GM23338 (cell line): ENCODE measurements at regions not wholly inside any gene's neighbourhood (a gene's known extent, or its start where the extent isn't known, plus 50 kb on each side); places are given as distances from the start of the nearest gene placed in this dataset.

ENCODE experiments used
- CREB1 ChIP-seq: fragments of 250-450 bp; sonication (Bioruptor Pico); IDR thresholded peaks from 2 replicates; pipeline ENCODE4 v1.5.0; 2020; ENCODE audit warnings: low read depth, mild to moderate bottlenecking, moderate library complexity
- EZH2 ChIP-seq: fragments of 200-600 bp; sonication (generic); IDR thresholded peaks from one replicate; pipeline ENCODE4 v1.8.0; 2017; ENCODE audit warnings: antibody characterized with exemption, mild to moderate bottlenecking, low read depth; ENCODE audit not compliant: unreplicated experiment
- EZH2phosphoT487 ChIP-seq: fragments of 200-600 bp; sonication (generic); IDR thresholded peaks from one replicate; pipeline ENCODE4 v1.8.1; 2018; ENCODE audit warnings: antibody characterized with exemption; ENCODE audit not compliant: unreplicated experiment
- JUNB ChIP-seq: IDR thresholded peaks from one replicate; pipeline ENCODE4 v1.6.1; 2016; ENCODE audit warnings: antibody characterized with exemption; ENCODE audit not compliant: unreplicated experiment
- NANOG ChIP-seq: IDR thresholded peaks from 2 replicates; pipeline ENCODE4 v1.6.1; 2016; ENCODE audit warnings: antibody characterized with exemption, borderline replicate concordance
- POLR2AphosphoS5 ChIP-seq: IDR thresholded peaks from 2 replicates; pipeline ENCODE4 v1.6.1; 2016; ENCODE audit warnings: antibody characterized with exemption, low read depth
- STAT1 ChIP-seq: IDR thresholded peaks from one replicate; pipeline ENCODE4 v1.6.1; 2016; ENCODE audit warnings: antibody characterized with exemption; ENCODE audit not compliant: unreplicated experiment
- ZNF114 ChIP-seq: fragments of 250-450 bp; sonication (Bioruptor Pico); IDR thresholded peaks from 2 replicates; pipeline ENCODE4 v1.5.0; 2020; ENCODE audit warnings: mild to moderate bottlenecking, moderate library complexity
- ZNF331 ChIP-seq: fragments of 250-450 bp; sonication (Bioruptor Pico); IDR thresholded peaks from 2 replicates; pipeline ENCODE4 v1.5.0; 2020; ENCODE audit warnings: low read depth, mild to moderate bottlenecking, moderate library complexity
- ZNF462 ChIP-seq: fragments of 250-450 bp; sonication (Bioruptor Pico); IDR thresholded peaks from 2 replicates; pipeline ENCODE4 v1.5.0; 2020; ENCODE audit warnings: mild to moderate bottlenecking, moderate library complexity
- TF ChIP-seq, protein P1 (sequence below): IDR thresholded peaks from 2 replicates; pipeline ENCODE4 v1.6.1; 2016; ENCODE audit warnings: antibody characterized with exemption
- TF ChIP-seq, protein P2 (sequence below), 2 experiments: fragments of 200-600 bp in 1 of 2; sonication (generic) in 1 of 2; conservative IDR thresholded peaks; 2 replicates each; pipeline versions ENCODE4 v1.5.1 to v1.6.1; 2016 to 2017; ENCODE audit warnings: antibody characterized with exemption in 2 of 2, low read depth in 2 of 2, mild to moderate bottlenecking in 2 of 2, moderate library complexity in 1 of 2

DNA sequence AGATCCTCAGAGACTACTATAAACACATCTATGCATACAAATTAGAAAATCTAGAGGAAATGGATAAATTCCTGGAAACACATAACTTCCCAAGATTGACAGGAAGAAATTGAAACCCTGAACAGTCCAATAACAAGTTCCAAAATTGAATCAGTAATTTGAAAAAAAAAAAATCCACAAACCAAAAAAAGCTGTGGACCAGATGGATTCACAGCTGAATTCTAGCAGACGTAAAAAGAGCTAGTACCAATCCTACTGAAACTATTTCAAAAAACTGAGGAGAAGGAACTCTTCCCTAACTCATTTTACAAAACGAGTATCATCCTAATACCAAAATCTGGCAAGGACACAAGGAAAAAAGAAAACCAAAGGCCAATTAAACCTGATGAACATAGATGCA lies 77.0 kb upstream of the FXR1 start (continued):
- TF ChIP-seq ZNF462 (CRISPR knock-in tag) (no peak), ZNF331 (CRISPR knock-in tag) (no peak), STAT1 (no peak), EZH2phosphoT487 (no peak), EZH2 (no peak), ZNF114 (CRISPR knock-in tag) (no peak), POLR2AphosphoS5 (no peak), JUNB (no peak), NANOG (no peak), CREB1 (CRISPR knock-in tag) (no peak)
- TF ChIP-seq, protein P1, sequence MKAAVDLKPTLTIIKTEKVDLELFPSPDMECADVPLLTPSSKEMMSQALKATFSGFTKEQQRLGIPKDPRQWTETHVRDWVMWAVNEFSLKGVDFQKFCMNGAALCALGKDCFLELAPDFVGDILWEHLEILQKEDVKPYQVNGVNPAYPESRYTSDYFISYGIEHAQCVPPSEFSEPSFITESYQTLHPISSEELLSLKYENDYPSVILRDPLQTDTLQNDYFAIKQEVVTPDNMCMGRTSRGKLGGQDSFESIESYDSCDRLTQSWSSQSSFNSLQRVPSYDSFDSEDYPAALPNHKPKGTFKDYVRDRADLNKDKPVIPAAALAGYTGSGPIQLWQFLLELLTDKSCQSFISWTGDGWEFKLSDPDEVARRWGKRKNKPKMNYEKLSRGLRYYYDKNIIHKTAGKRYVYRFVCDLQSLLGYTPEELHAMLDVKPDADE = no peak
- TF ChIP-seq, protein P2, sequence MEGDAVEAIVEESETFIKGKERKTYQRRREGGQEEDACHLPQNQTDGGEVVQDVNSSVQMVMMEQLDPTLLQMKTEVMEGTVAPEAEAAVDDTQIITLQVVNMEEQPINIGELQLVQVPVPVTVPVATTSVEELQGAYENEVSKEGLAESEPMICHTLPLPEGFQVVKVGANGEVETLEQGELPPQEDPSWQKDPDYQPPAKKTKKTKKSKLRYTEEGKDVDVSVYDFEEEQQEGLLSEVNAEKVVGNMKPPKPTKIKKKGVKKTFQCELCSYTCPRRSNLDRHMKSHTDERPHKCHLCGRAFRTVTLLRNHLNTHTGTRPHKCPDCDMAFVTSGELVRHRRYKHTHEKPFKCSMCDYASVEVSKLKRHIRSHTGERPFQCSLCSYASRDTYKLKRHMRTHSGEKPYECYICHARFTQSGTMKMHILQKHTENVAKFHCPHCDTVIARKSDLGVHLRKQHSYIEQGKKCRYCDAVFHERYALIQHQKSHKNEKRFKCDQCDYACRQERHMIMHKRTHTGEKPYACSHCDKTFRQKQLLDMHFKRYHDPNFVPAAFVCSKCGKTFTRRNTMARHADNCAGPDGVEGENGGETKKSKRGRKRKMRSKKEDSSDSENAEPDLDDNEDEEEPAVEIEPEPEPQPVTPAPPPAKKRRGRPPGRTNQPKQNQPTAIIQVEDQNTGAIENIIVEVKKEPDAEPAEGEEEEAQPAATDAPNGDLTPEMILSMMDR (conservative IDR thresholded peaks at IDR 0.05; ENCODE audit: low read depth in 2 of 2) = no peak
